Adrenal gland (tissue), 9 donors: ENCODE measurements at regions not wholly inside any gene's neighbourhood (a gene's known extent, or its start where the extent isn't known, plus 50 kb on each side); places are given as distances from the start of the nearest gene placed in this dataset.

Source experiments
- DNase-seq, 7 donors: peaks; one replicate each; pipeline ENCODE4 v3.0.0-alpha.2; 2019 to 2020
- H3K27ac ChIP-seq, 5 donors: fragments of 200-600 bp; sonication (generic) in 4 of 5; 1 replicate in 3 of 5; 2 replicates in 2 of 5; pipeline versions ENCODE4 v1.5.1 to v1.8.0; 2016 to 2020; ENCODE audit warnings: mild to moderate bottlenecking in 1 of 5
- H3K27me3 ChIP-seq: fragments of 200-600 bp; 2 replicates; pipeline ENCODE4 v1.8.0; 2021
- H3K36me3 ChIP-seq, 2 donors: fragments of 200-600 bp; replicated peaks in 1 of 2; 1 replicate in 1 of 2; 2 replicates in 1 of 2; pipeline versions ENCODE4 v1.5.1 to v1.8.0; 2018 to 2022
- H3K4me1 ChIP-seq, 2 donors: fragments of 200-600 bp; replicated peaks in 1 of 2; 1 replicate in 1 of 2; 2 replicates in 1 of 2; pipeline versions ENCODE4 v1.5.1 to v1.8.0; 2018 to 2021
- H3K4me3 ChIP-seq, 4 donors: fragments of 200-600 bp; sonication (generic) in 3 of 4; one replicate each; pipeline ENCODE4 v1.5.1; 2016 to 2018
- H3K9me3 ChIP-seq, 3 donors: fragments of 200-600 bp; sonication (generic) in 1 of 3; replicated peaks in 1 of 3; 1 replicate in 2 of 3; 2 replicates in 1 of 3; pipeline versions ENCODE4 v1.5.1 to v1.8.0; 2016 to 2021
- POLR2A ChIP-seq, 2 donors: fragments of 450-650 bp; IDR thresholded peaks; one replicate each; pipeline ENCODE4 v1.6.1; 2017; ENCODE audit warnings: antibody characterized with exemption in 2 of 2, mild to moderate bottlenecking in 2 of 2, moderate library complexity in 1 of 2
- WGBS, 4 donors: extraction: QIAGEN DNeasy Blood & Tissue Kit in 2 of 4; methylation state at CpG; one replicate each; pipeline versions ENCODE4 v1.1.5 to v1.1.7; 2013 to 2017; 5-methylcytosine and 5-hydroxymethylcytosine counted together
- intact Hi-C, 2 donors: fragments of 100-400 bp; cut with DNase I; formaldehyde crosslinking; loops; one replicate each; pipeline versions ENCODE4 v1.14.1 to v1.15.0; 2022 to 2023
- TF ChIP-seq, protein P1 (sequence below), 6 experiments: fragments of 450-650 bp in 4 of 6; fragments of 200-600 bp in 2 of 6; sonication (generic) in 1 of 6; IDR thresholded peaks; 1 replicate in 5 of 6; 2 replicates in 1 of 6; pipeline versions ENCODE4 v1.5.1 to v1.8.0; 2016 to 2021; ENCODE audit warnings: antibody characterized with exemption in 6 of 6, mild to moderate bottlenecking in 2 of 6, moderate library complexity in 1 of 6
- donor health status: healthy with polysubstance abuse.
- donor health status: Bipolar disorder and iron deficiency.
- donor health status: DM: yes; HTN: yes; CAD: no.
- donor health status: DM: no; HTN: no; CAD: no.
- donor health status: DM: no; HTN: no; CAD: no.

DNA sequence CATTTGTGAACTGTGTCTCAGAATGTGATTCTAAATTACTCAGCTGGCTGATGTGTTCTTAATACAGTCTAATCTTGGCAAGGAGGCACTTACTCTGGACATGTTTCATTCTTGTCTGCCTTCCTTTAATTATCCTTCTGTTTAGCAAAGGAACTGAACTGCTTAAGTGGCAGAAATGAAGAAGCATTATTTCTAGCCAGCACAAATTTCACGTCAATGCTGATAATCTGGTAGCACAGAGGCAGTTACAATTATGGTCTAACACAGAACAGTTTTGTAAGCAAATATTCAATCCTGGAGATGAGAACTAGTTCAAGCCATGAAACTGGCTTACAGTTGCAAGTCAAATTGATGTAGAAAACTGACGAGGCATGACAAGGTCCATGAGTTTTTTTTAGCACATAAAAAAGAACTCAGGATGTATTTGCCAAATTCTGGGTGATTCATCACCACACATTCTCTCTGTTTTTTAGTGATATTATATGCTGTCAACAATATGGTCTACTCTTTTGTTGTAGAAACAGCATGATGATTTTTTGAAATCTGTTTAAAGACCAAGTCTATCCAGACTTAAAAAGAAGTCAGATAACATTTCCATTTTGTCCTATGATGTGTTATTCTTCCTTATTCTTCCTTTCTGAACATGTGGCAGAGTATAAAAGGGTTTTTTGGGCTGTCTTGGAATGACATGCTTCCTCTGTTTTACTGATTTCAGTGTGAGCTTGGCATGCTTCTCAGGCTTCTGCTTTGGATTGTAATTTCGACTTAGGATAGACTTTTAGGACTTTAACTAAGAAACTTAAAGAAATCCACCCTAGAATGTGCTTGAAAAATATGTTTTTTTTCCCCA, 154.8 kb downstream of the DNAJB9 start:
- Histone ChIP-seq H3K4me1 (no peaks in the 10 kb centered on the region), H3K4me3 (no peak overlapping the region), H3K27me3 (no peaks in the 10 kb centered on the region), H3K27ac (no peak overlapping the region), H3K9me3 (no peaks in the 10 kb centered on the region), H3K36me3 (no peaks in the 10 kb centered on the region)
- TF ChIP-seq, protein P1, sequence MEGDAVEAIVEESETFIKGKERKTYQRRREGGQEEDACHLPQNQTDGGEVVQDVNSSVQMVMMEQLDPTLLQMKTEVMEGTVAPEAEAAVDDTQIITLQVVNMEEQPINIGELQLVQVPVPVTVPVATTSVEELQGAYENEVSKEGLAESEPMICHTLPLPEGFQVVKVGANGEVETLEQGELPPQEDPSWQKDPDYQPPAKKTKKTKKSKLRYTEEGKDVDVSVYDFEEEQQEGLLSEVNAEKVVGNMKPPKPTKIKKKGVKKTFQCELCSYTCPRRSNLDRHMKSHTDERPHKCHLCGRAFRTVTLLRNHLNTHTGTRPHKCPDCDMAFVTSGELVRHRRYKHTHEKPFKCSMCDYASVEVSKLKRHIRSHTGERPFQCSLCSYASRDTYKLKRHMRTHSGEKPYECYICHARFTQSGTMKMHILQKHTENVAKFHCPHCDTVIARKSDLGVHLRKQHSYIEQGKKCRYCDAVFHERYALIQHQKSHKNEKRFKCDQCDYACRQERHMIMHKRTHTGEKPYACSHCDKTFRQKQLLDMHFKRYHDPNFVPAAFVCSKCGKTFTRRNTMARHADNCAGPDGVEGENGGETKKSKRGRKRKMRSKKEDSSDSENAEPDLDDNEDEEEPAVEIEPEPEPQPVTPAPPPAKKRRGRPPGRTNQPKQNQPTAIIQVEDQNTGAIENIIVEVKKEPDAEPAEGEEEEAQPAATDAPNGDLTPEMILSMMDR (IDR thresholded peaks at IDR 0.05): no peak
- no peak for TF ChIP-seq POLR2A (IDR thresholded peaks at IDR 0.05)
- WGBS, 4 donors: 26 to 41% (median 34%) methylated on average over 3 of the region's 3 CpGs
- intact Hi-C loops: no loop called here
- no peak for DNase-seq

- no peak for TF ChIP-seq POLR2A (IDR thresholded peaks at IDR 0.05)
- TF ChIP-seq, protein P1 (IDR thresholded peaks at IDR 0.05): no peak
- Histone ChIP-seq H3K27me3 (no peaks in the 10 kb centered on the region), H3K4me3 (no peak overlapping the region), H3K4me1 (no peaks in the 10 kb centered on the region), H3K9me3 (no peaks in the 10 kb centered on the region), H3K36me3 (no peaks in the 10 kb centered on the region), H3K27ac (no peak overlapping the region)
- intact Hi-C loops: no loop called here
- no peak for DNase-seq
These were observed 166.1 kb downstream of the DNAJB9 start for GRCh38 chr7:108735814-108736213.

DNA sequence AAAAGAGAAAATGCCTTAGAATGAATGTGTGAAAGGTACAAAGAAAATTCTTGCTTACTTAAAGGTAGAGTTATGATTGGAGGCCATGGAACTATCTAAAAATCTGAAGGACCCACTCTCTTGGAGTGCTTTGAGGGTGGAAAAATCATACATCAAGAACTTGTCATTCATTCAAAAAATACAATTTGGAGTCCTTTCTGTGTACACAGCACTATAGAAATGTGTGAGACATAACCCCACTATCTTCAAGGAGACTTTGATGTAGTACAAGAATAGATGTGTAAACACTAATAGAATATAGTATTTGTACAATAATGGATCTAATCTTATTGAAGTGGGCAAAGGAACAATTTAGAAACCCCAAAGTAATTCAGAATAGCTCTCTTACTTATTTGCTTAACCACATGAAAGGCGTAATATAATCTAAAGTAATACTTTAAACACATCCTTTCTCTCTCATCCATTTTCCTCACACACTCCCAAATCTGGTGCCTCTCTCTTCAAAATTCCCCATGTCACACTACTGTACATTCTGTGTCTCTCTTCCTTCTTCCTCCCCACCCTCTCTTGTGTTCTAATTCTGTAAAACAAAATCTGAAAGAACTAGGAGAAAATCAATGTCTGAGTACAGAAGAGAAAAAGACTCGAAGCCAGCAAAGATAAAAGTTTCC, 166.7 kb downstream of the DNAJB9 start:
- intact Hi-C loops: no loop called here

More for the DNA sequence above, 166.7 kb downstream of the DNAJB9 start:
- no peak overlapping the region for H3K27ac ChIP-seq
- H3K4me3 ChIP-seq: no peak overlapping the region
- H3K4me1 ChIP-seq: no peaks in the 10 kb centered on the region
- no peak for DNase-seq
- H3K27me3 ChIP-seq: no peaks in the 10 kb centered on the region
- no peaks in the 10 kb centered on the region for H3K36me3 ChIP-seq
- no peaks in the 10 kb centered on the region for H3K9me3 ChIP-seq
- WGBS, 4 donors: 73 to 82% (median 77%) methylated on average over 2 of the region's 2 CpGs
- TF ChIP-seq, protein P1 (IDR thresholded peaks at IDR 0.05): no peak
- TF ChIP-seq POLR2A (IDR thresholded peaks at IDR 0.05): no peak
